SK-N-MC (cell line): ENCODE measurements at regions not wholly inside any gene's neighbourhood (a gene's known extent, or its start where the extent isn't known, plus 50 kb on each side); places are given as distances from the start of the nearest gene placed in this dataset.

Experiments
- EZH2 ChIP-seq: fragments of 200-600 bp; sonication (generic); IDR thresholded peaks from one replicate; pipeline ENCODE4 v1.6.1; 2017; ENCODE audit warnings: antibody characterized with exemption
- FOXP2 ChIP-seq: optimal IDR thresholded peaks from 2 replicates; pipeline ENCODE3; 2011; ENCODE audit warnings: mild to moderate bottlenecking, moderate library complexity; ENCODE audit not compliant: insufficient read depth; ENCODE audit errors: extremely low read length, control extremely low read depth
- POLR2AphosphoS5 ChIP-seq: IDR thresholded peaks from 2 replicates; pipeline ENCODE4 v1.6.1; 2012; ENCODE audit warnings: mild to moderate bottlenecking, low read depth, low read length, borderline replicate concordance

- TF ChIP-seq POLR2AphosphoS5 (no peak), EZH2 (no peak), FOXP2 (no peak)
Measured at GRCh38 chr5:30041831-30042385, 1151.6 kb upstream of the CDH6 start.
